ENCODE measurements at regions not wholly inside any gene's neighbourhood (a gene's known extent, or its start where the extent isn't known, plus 50 kb on each side); places are given as distances from the start of the nearest gene placed in this dataset.

DNA sequence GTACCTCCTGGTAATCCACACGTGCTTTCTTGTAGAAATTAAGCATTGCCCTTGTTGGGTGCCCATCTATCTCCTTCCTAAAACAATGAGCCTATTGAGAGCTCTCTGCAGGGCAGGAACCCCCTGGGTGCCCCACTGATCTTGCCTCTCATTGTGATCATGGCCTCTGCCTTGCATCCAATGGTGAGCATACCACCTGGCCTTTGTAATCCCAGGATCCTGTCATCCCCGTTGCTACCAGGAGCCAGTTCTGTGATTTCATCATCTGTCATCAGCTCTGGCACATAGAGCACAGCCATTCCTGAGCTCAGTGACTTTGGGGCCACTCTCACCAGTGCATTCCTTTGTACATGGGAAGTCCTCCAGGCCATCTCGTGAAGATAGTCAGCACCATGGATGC, 381.0 kb upstream of the ID2 start:
- no peak for DNase-seq (ENCODE audit: low read depth)
- TF ChIP-seq, protein P1, sequence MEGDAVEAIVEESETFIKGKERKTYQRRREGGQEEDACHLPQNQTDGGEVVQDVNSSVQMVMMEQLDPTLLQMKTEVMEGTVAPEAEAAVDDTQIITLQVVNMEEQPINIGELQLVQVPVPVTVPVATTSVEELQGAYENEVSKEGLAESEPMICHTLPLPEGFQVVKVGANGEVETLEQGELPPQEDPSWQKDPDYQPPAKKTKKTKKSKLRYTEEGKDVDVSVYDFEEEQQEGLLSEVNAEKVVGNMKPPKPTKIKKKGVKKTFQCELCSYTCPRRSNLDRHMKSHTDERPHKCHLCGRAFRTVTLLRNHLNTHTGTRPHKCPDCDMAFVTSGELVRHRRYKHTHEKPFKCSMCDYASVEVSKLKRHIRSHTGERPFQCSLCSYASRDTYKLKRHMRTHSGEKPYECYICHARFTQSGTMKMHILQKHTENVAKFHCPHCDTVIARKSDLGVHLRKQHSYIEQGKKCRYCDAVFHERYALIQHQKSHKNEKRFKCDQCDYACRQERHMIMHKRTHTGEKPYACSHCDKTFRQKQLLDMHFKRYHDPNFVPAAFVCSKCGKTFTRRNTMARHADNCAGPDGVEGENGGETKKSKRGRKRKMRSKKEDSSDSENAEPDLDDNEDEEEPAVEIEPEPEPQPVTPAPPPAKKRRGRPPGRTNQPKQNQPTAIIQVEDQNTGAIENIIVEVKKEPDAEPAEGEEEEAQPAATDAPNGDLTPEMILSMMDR (IDR thresholded peaks at IDR 0.05; ENCODE audit: low read length, missing control alignments): no peak
- H3K4me3 ChIP-seq (replicated peaks; ENCODE audit: low read depth, low read length): no peak overlapping the region

DNA sequence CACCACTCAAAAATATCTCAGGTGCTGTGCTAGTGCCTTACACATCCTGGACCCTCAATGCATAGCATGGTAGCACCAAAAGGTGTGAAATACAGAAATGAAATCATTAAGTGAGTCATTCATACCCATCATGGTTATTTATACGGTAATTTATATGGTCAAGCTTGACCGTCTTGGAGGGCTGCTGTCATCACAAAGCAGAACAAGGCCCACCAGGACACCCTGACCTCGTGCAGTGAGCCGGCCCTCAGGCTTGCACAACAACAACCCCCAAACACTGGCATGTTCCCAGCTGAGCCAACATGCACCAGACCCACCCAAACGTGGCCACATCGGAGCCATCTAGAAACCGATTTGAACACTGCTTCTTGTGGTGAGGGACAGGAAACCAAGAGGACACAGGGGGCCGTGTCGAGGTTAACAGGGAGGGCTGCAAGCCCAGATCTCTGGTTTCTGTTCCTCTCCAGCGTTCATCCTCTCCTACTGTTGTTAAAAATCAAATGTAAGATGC, 378.5 kb upstream of the ID2 start:
- no peak for DNase-seq (ENCODE audit: low read depth)
- TF ChIP-seq, protein P1 (IDR thresholded peaks at IDR 0.05; ENCODE audit: low read length, missing control alignments): no peak

DNA sequence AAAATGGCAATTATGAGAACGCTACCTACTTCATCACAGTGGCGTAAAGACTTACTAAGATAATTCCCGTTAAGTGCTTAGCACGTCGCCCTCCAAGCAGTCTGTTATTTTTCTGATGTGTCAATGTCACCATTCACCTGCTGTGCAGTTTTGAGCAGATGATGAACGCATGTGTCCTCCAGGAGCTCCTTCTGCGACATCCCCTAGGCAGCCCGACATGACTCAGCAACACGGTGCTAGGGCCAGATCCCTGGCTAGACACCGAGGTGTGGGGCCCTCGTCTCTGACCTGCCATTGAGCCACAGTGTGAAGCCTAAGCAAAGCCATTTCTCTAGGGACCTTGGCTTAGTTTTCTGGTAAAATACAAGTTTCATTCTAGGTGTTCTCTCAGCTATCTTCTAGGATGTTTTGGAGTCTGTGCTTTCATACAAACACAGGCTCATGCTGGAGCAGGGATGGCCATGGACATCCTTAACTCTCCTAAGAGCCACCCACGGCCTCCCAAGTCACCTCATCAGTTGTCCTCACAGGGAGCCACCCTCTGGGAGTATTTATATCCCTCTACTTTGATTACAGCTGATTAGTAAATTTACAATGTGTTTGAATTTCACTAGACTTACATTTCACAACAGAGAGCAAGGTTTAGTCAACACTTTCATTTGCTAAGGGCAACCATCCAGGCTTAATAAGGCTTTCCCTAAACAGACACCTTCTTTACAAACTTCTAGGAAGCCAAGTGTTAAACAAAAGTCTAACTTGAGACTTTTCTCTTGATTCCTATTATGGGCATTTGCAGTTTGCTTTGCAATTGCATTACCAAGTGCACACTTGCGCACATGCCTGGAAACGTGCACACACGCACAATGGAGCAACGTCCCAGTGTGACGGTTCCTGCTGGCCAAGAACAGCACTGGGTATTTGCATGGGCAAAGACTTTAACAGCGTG, 376.8 kb upstream of the ID2 start:
- no peak overlapping the region for H3K4me3 ChIP-seq (replicated peaks; ENCODE audit: low read depth, low read length)
- DNase-seq (ENCODE audit: low read depth): no peak
- TF ChIP-seq, protein P1 (IDR thresholded peaks at IDR 0.05; ENCODE audit: low read length, missing control alignments): no peak

More for the DNA sequence above, 378.5 kb upstream of the ID2 start:
- H3K4me3 ChIP-seq (replicated peaks; ENCODE audit: low read depth, low read length): no peak overlapping the region

DNA sequence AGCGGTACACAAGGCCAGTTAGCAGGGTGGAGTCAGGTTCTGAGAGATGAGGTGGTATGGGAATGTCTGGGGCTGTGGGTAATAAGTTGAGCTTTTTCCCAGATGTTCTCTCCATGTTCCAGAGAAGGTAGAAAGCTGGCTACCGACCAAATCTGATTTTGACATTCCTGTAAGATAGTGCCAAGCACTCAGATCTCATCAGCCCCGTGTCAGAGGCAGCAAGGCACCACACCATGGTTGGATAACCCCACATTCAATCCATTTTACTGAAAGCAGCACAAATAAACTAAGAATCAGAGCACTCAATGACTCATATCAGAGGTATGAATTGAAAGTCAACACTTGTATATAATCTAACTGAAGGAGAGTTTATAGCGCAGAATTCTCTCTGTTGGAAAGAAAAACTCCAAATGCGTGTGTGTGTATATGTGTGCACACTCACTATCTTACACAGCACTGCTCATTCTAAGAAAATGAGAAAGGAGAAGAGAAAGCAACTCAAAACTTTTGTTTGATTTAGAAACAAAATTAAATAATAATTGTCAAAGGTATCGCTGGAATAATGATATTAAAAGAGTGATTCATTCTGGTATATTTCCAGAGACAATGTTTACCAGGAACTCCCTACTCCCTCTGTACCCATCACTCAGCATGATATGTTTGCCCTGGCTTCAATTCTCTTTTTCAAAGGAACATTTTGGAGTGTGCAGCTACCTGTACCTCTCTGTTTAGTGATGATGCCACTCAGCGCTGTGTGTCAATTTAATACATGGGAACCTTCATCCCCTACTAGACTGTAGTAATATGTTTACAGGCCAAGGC, 375.1 kb upstream of the ID2 start:
- H3K4me3 ChIP-seq (replicated peaks; ENCODE audit: low read depth, low read length): no peak overlapping the region
- DNase-seq (ENCODE audit: low read depth): peak; percentile 36
- TF ChIP-seq, protein P1 (IDR thresholded peaks at IDR 0.05; ENCODE audit: low read length, missing control alignments): no peak

DNA sequence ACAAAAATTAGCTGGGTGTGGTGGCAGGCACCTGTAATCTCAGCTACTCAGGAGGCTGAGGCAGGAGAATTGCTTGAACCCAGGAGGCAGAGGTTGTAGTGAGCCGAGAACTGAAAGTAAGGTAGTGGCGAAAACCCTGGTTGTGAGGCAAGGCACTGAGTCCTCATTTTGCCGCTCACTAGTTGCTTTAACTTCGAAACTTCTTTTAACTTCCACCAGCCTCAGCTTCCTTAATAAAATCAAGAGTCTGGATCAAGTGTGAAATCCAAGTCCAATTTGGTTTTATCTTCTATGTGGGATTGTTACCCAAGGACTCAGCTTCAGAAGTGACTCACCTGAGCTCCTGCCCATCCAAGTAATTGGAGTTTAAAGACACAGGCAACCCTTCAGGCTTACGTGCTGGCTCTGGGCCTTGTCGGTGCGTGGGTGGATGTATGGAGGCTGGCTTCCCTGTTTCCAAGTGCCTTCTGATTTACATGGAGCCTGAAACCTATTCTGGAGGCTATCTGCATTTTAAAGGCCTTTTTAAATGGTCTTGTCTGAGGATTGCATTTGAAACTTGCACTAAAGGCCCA, 374.2 kb upstream of the ID2 start:
- DNase-seq (ENCODE audit: low read depth): no peak
- TF ChIP-seq, protein P1 (IDR thresholded peaks at IDR 0.05; ENCODE audit: low read length, missing control alignments): no peak

DNA sequence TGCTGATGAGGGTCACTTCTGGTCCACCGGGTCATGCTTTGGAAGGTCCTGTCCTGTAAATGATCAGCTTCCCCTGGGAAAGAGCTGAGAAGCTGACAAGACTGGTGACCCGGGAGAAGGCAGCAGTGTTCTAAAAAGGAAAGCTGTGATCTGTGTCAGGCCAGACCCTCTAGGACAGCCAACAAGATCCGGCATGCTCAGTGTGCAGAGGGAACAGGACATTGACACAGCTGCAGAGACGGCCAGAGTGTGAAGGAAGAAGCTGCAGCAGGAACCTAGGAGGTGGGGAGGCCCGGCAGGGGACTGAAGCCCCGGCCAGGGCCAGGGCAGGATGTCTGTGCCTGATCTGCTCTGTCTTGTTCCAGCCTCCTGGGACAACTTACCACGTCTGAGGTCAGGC, 372.7 kb upstream of the ID2 start:
- TF ChIP-seq, protein P1 (IDR thresholded peaks at IDR 0.05; ENCODE audit: low read length, missing control alignments): no peak
- H3K4me3 ChIP-seq (replicated peaks; ENCODE audit: low read depth, low read length): no peak overlapping the region

More for the DNA sequence above, 374.2 kb upstream of the ID2 start:
- no peak overlapping the region for H3K4me3 ChIP-seq (replicated peaks; ENCODE audit: low read depth, low read length)

More for the DNA sequence above, 372.7 kb upstream of the ID2 start:
- DNase-seq (ENCODE audit: low read depth): no peak

Data from fibroblast of pulmonary artery (primary cell).